ENCODE measurements at regions not wholly inside any gene's neighbourhood (a gene's known extent, or its start where the extent isn't known, plus 50 kb on each side); places are given as distances from the start of the nearest gene placed in this dataset.
"Not testable (repeated sequence)": the region's sequence is repeated elsewhere in the genome, so short reads cannot be mapped to it uniquely, and the experiment has no call there.

- Mint-ChIP-seq H3K27me3 (no peaks in the 10 kb centered on the region), H3K27ac (no peak overlapping the region), H3K4me1 (no peaks in the 10 kb centered on the region), H3K36me3 (no peaks in the 10 kb centered on the region), H3K4me3 (no peak overlapping the region), H3K9me3 (peaks cover 0 to 9% (median 3%) of the 10 kb centered on the region in 3 donors)
These were observed 243.6 kb upstream of the CNTN3 start for GRCh38 chr3:74858086-74858485.

- Mint-ChIP-seq H3K4me1 (peaks cover 0 to 1% (median 0%) of the 10 kb centered on the region in 3 donors), H3K27ac (no peak overlapping the region), H3K9me3 (peaks cover 2 to 13% (median 2%) of the 10 kb centered on the region in 3 donors), H3K27me3 (no peaks in the 10 kb centered on the region), H3K36me3 (no peaks in the 10 kb centered on the region), H3K4me3 (no peak overlapping the region)
These were observed 235.9 kb upstream of the CNTN3 start for GRCh38 chr3:74850381-74850780.

- Mint-ChIP-seq H3K27ac (no peak overlapping the region), H3K4me3 (no peak overlapping the region), H3K4me1 (peaks cover 0 to 1% (median 0%) of the 10 kb centered on the region in 3 donors), H3K9me3 (peaks cover 2 to 13% (median 2%) of the 10 kb centered on the region in 3 donors), H3K27me3 (no peaks in the 10 kb centered on the region), H3K36me3 (peaks cover 1% of the 10 kb centered on the region)
These were observed 232.6 kb upstream of the CNTN3 start for GRCh38 chr3:74847093-74847492.

- no peaks in the 10 kb centered on the region for H3K4me1 Mint-ChIP-seq
- no peaks in the 10 kb centered on the region for H3K27me3 Mint-ChIP-seq
- H3K27ac Mint-ChIP-seq = no peak overlapping the region
- H3K9me3 Mint-ChIP-seq = peaks cover 0 to 4% (median 3%) of the 10 kb centered on the region in 3 donors
- peaks cover 1% of the 10 kb centered on the region for H3K36me3 Mint-ChIP-seq
- no peak overlapping the region for H3K4me3 Mint-ChIP-seq
These were observed 230.6 kb upstream of the CNTN3 start for GRCh38 chr3:74845081-74845480.

GRCh38 chr3:74844428-74844827 is 230.0 kb upstream of the CNTN3 start:
- H3K36me3 Mint-ChIP-seq = peaks cover 1% of the 10 kb centered on the region
- H3K4me1 Mint-ChIP-seq = no peaks in the 10 kb centered on the region
- H3K27me3 Mint-ChIP-seq = no peaks in the 10 kb centered on the region
- H3K4me3 Mint-ChIP-seq = no peak overlapping the region
- no peak overlapping the region for H3K27ac Mint-ChIP-seq
- peaks cover 0 to 4% (median 3%) of the 10 kb centered on the region in 3 donors for H3K9me3 Mint-ChIP-seq

- no peak overlapping the region for H3K27ac Mint-ChIP-seq
- peaks cover 0 to 4% (median 3%) of the 10 kb centered on the region in 3 donors for H3K9me3 Mint-ChIP-seq
- H3K4me3 Mint-ChIP-seq = no peak overlapping the region
- no peaks in the 10 kb centered on the region for H3K27me3 Mint-ChIP-seq
- peaks cover 1% of the 10 kb centered on the region for H3K36me3 Mint-ChIP-seq
- H3K4me1 Mint-ChIP-seq = no peaks in the 10 kb centered on the region
These were observed 228.2 kb upstream of the CNTN3 start for GRCh38 chr3:74842649-74843048.

- peaks cover 1% of the 10 kb centered on the region for H3K36me3 Mint-ChIP-seq
- H3K27me3 Mint-ChIP-seq = no peaks in the 10 kb centered on the region
- no peak overlapping the region for H3K27ac Mint-ChIP-seq
- H3K9me3 Mint-ChIP-seq = peaks cover 0 to 4% (median 3%) of the 10 kb centered on the region in 3 donors
- no peaks in the 10 kb centered on the region for H3K4me1 Mint-ChIP-seq
- H3K4me3 Mint-ChIP-seq = no peak overlapping the region
These were observed 227.7 kb upstream of the CNTN3 start for GRCh38 chr3:74842141-74842540.

- H3K36me3 Mint-ChIP-seq = peaks cover 1% of the 10 kb centered on the region
- H3K27ac Mint-ChIP-seq = no peak overlapping the region
- H3K4me1 Mint-ChIP-seq = no peaks in the 10 kb centered on the region
- H3K9me3 Mint-ChIP-seq = peaks cover 0 to 5% (median 2%) of the 10 kb centered on the region in 3 donors
- no peaks in the 10 kb centered on the region for H3K27me3 Mint-ChIP-seq
- H3K4me3 Mint-ChIP-seq = no peak overlapping the region
These were observed 225.1 kb upstream of the CNTN3 start for GRCh38 chr3:74839566-74839965.

- Mint-ChIP-seq H3K9me3 (peaks cover 0 to 5% (median 4%) of the 10 kb centered on the region in 3 donors), H3K4me3 (no peak overlapping the region), H3K27me3 (no peaks in the 10 kb centered on the region), H3K4me1 (no peaks in the 10 kb centered on the region), H3K27ac (no peak overlapping the region), H3K36me3 (no peaks in the 10 kb centered on the region)
These were observed 218.5 kb upstream of the CNTN3 start for GRCh38 chr3:74832925-74833324.

GRCh38 chr3:74830845-74831244 is 216.4 kb upstream of the CNTN3 start:
- H3K27ac Mint-ChIP-seq, H3K9me3 Mint-ChIP-seq, H3K4me3 Mint-ChIP-seq, H3K27me3 Mint-ChIP-seq, H3K36me3 Mint-ChIP-seq, H3K4me1 Mint-ChIP-seq: not testable (repeated sequence)

- not testable (repeated sequence) for H3K4me1 Mint-ChIP-seq, H3K27me3 Mint-ChIP-seq, H3K4me3 Mint-ChIP-seq, H3K36me3 Mint-ChIP-seq, H3K27ac Mint-ChIP-seq
- H3K9me3 Mint-ChIP-seq = peaks cover 1 to 10% (median 4%) of the 10 kb centered on the region in 3 donors
These were observed 210.9 kb upstream of the CNTN3 start for GRCh38 chr3:74825404-74825803.

- peaks cover 0 to 3% (median 0%) of the 10 kb centered on the region in 3 donors for H3K4me1 Mint-ChIP-seq
- H3K9me3 Mint-ChIP-seq = peaks cover 6 to 19% (median 7%) of the 10 kb centered on the region in 3 donors
- no peaks in the 10 kb centered on the region for H3K36me3 Mint-ChIP-seq
- no peak overlapping the region for H3K4me3 Mint-ChIP-seq
- no peak overlapping the region for H3K27ac Mint-ChIP-seq
- no peaks in the 10 kb centered on the region for H3K27me3 Mint-ChIP-seq
These were observed 209.9 kb upstream of the CNTN3 start for GRCh38 chr3:74824366-74824765.

GRCh38 chr3:74814181-74814580 is 199.7 kb upstream of the CNTN3 start:
- Mint-ChIP-seq H3K36me3 (no peaks in the 10 kb centered on the region), H3K4me1 (no peaks in the 10 kb centered on the region), H3K9me3 (peaks cover 3 to 20% (median 6%) of the 10 kb centered on the region in 3 donors), H3K27me3 (no peaks in the 10 kb centered on the region), H3K27ac (no peak overlapping the region), H3K4me3 (no peak overlapping the region)

- Mint-ChIP-seq H3K27ac (no peak overlapping the region), H3K27me3 (no peaks in the 10 kb centered on the region), H3K36me3 (no peaks in the 10 kb centered on the region), H3K4me1 (no peaks in the 10 kb centered on the region), H3K4me3 (no peak overlapping the region), H3K9me3 (peaks cover 8 to 16% (median 8%) of the 10 kb centered on the region in 3 donors)
These were observed 198.3 kb upstream of the CNTN3 start for GRCh38 chr3:74812756-74813155.

GRCh38 chr3:74808506-74809275 is 194.2 kb upstream of the CNTN3 start:
- no peak overlapping the region for H3K27ac Mint-ChIP-seq

GRCh38 chr3:74801924-74802323 is 187.5 kb upstream of the CNTN3 start:
- Mint-ChIP-seq H3K9me3 (peaks cover 6 to 21% (median 11%) of the 10 kb centered on the region in 3 donors), H3K4me1 (no peaks in the 10 kb centered on the region), H3K27ac (no peak overlapping the region), H3K36me3 (no peaks in the 10 kb centered on the region), H3K27me3 (no peaks in the 10 kb centered on the region), H3K4me3 (no peak overlapping the region)

More at GRCh38 chr3:74808506-74809275, 194.2 kb upstream of the CNTN3 start:
- no peaks in the 10 kb centered on the region for H3K4me1 Mint-ChIP-seq
- H3K9me3 Mint-ChIP-seq = peaks cover 3 to 7% (median 6%) of the 10 kb centered on the region in 3 donors
- no peak overlapping the region for H3K4me3 Mint-ChIP-seq
- H3K36me3 Mint-ChIP-seq = no peaks in the 10 kb centered on the region
- H3K27me3 Mint-ChIP-seq = no peaks in the 10 kb centered on the region

Measured in IgD-negative memory B cell (primary cell).